K562 (cell line): ENCODE measurements at regions not wholly inside any gene's neighbourhood (a gene's known extent, or its start where the extent isn't known, plus 50 kb on each side); places are given as distances from the start of the nearest gene placed in this dataset.

ENCODE experiments used
- ATAC-seq: fragments of 200-7000 bp; cut with Tn5 transposase; 3 replicates; pipeline ENCODE4 v1.9.1; 2020; ENCODE audit warnings: moderate library complexity
- BruUV-seq: library from RNA; stranded (reverse); fragments of 400-500 nt; replicated peaks from 2 replicates; lab custom pipeline; 2021; lab: Mats Ljungman, UMichigan
- CTCF ChIA-PET: fragments of 300-600 bp; formaldehyde crosslinking; extraction: SDS; loops from one replicate; lab custom pipeline; 2021; ENCODE audit warnings: low intra/inter-chr PET ratio; lab: Yijun Ruan, JAX
- POLR2A ChIA-PET: fragments of 300-600, 350-650 bp; sonication (Branson Sonifier 250); formaldehyde crosslinking; extraction: SDS; loops from one replicate; lab custom pipeline; 2021; ENCODE audit warnings: antibody characterized with exemption, inconsistent platforms; lab: Yijun Ruan, JAX
- DNase-seq, 4 experiments: peaks; one replicate each; pipeline versions ENCODE4 v3.0.0 to v3.0.0-alpha.2; 2011 to 2018; ENCODE audit warnings: low spot score in 3 of 4, mixed read lengths in 3 of 4; ENCODE audit errors: extremely low read depth in 1 of 4
- FAIRE-seq: peaks from 2 replicates; lab custom pipeline; 2011; peaks lifted over from hg19 to GRCh38; lab: Jason Lieb, UNC
- H2AFZ ChIP-seq: 2 replicates; pipeline ENCODE4 v1.6.0; 2011; ENCODE audit warnings: low read depth, low read length, control low read depth, inconsistent platforms
- H3K27ac ChIP-seq: fragments of 200-600 bp; 3 replicates; pipeline ENCODE4 v1.8.0; 2011; ENCODE audit warnings: low read depth, mild to moderate bottlenecking, control low read depth, inconsistent platforms, low read length, moderate library complexity, mixed read lengths; ENCODE audit errors: extremely low read depth
- H3K27me3 ChIP-seq, 2 experiments: fragments of 300-600 bp in 1 of 2; 2 replicates in 1 of 2; 3 replicates in 1 of 2; pipeline versions ENCODE4 v1.6.0 to v1.8.0; 2011; ENCODE audit warnings: inconsistent platforms in 2 of 2, low read length in 2 of 2, mild to moderate bottlenecking in 1 of 2, mixed read lengths in 1 of 2, moderate library complexity in 1 of 2; ENCODE audit not compliant: control insufficient read depth in 2 of 2, insufficient read depth in 2 of 2
- H3K36me3 ChIP-seq: fragments of 300-600 bp; 3 replicates; pipeline ENCODE4 v1.8.0; 2011; ENCODE audit warnings: mild to moderate bottlenecking, low read length, inconsistent platforms; ENCODE audit not compliant: control insufficient read depth, insufficient read depth
- H3K4me1 ChIP-seq, 2 experiments: fragments of 200-600 bp in 1 of 2; replicated peaks in 1 of 2; 2 replicates in 1 of 2; 3 replicates in 1 of 2; pipeline versions ENCODE4 v1.5.1 to v1.8.0; 2011; ENCODE audit warnings: inconsistent platforms in 2 of 2, low read length in 2 of 2, mild to moderate bottlenecking in 1 of 2, mixed read lengths in 1 of 2, moderate library complexity in 1 of 2; ENCODE audit not compliant: control insufficient read depth in 2 of 2, insufficient read depth in 2 of 2
- H3K4me2 ChIP-seq: 2 replicates; pipeline ENCODE4 v1.6.1; 2011; ENCODE audit warnings: low read length, control low read depth, inconsistent platforms, mixed read lengths; ENCODE audit not compliant: insufficient read depth
- H3K4me3 ChIP-seq: fragments of 200-600 bp; sonication (generic), shearing (Covaris generic); 2 replicates; pipeline ENCODE4 v1.5.1; 2016; ENCODE audit warnings: control low read depth, inconsistent platforms
- H3K79me2 ChIP-seq: fragments of 200-600 bp; 3 replicates; pipeline ENCODE4 v1.8.0; 2011; ENCODE audit warnings: low read length, inconsistent platforms; ENCODE audit not compliant: control insufficient read depth, insufficient read depth
- H3K9ac ChIP-seq, 2 experiments: 2 replicates each; pipeline versions ENCODE4 v1.6.0 to v1.6.1; 2011; ENCODE audit warnings: low read depth in 2 of 2, low read length in 2 of 2, control low read depth in 1 of 2, inconsistent platforms in 1 of 2, mild to moderate bottlenecking in 1 of 2, mixed read lengths in 1 of 2; ENCODE audit not compliant: insufficient read depth in 1 of 2
- H3K9me1 ChIP-seq: one replicate; pipeline ENCODE4 v1.6.0; 2011; ENCODE audit warnings: inconsistent platforms, mild to moderate bottlenecking, low read length, moderate library complexity; ENCODE audit not compliant: control insufficient read depth, insufficient read depth
- H3K9me3 ChIP-seq: replicated peaks from 2 replicates; pipeline ENCODE4 v1.5.1; 2011; ENCODE audit warnings: low read depth, low read length, inconsistent platforms; ENCODE audit not compliant: control insufficient read depth, insufficient read depth
- H4K20me1 ChIP-seq: replicated peaks from 2 replicates; pipeline ENCODE4 v1.6.1; 2011; ENCODE audit warnings: low read length, inconsistent platforms, mixed read lengths; ENCODE audit not compliant: control insufficient read depth, insufficient read depth
- ATF7 ChIP-seq: fragments of 450-650 bp; IDR thresholded peaks from 2 replicates; pipeline ENCODE4 v1.7.1; 2014; ENCODE audit warnings: mild to moderate bottlenecking, moderate library complexity
- EP400 ChIP-seq: fragments of 450-650 bp; IDR thresholded peaks from 2 replicates; pipeline ENCODE4 v1.6.1; 2017; ENCODE audit warnings: antibody characterized with exemption, mild to moderate bottlenecking, moderate library complexity
- ETV1 ChIP-seq: fragments of 450-650 bp; conservative IDR thresholded peaks from 2 replicates; pipeline ENCODE4 v1.6.1; 2016; ENCODE audit warnings: missing genetic modification characterization, control low read depth, low read depth, missing compliant biosample characterization
- FOXJ2 ChIP-seq: fragments of 200-800 bp; sonication (Bioruptor generic); IDR thresholded peaks from 2 replicates; pipeline ENCODE4 v1.6.1; 2016; ENCODE audit warnings: missing genetic modification characterization, missing compliant biosample characterization
- MCM5 ChIP-seq: fragments of 450-650 bp; IDR thresholded peaks from 2 replicates; pipeline ENCODE4 v1.6.1; 2016; ENCODE audit warnings: low read depth
- MTF1 ChIP-seq: fragments of 250-450 bp; sonication (Bioruptor Pico); IDR thresholded peaks from 2 replicates; pipeline ENCODE4 v1.9.0; 2021; ENCODE audit warnings: moderate library complexity, mild to moderate bottlenecking, inconsistent platforms, borderline replicate concordance
- MYBL2 ChIP-seq, 2 experiments: fragments of 450-650 bp in 1 of 2; sonication (generic) in 1 of 2; formaldehyde crosslinking in 1 of 2; IDR thresholded peaks; 2 replicates each; pipeline versions ENCODE4 v1.6.1 to v1.8.1; 2017 to 2022; ENCODE audit warnings: borderline replicate concordance in 1 of 2, inconsistent platforms in 1 of 2, low read depth in 1 of 2, mild to moderate bottlenecking in 1 of 2, missing genetic modification reagents in 1 of 2, moderate library complexity in 1 of 2
- SMARCE1 ChIP-seq: fragments of 450-650 bp; IDR thresholded peaks from 2 replicates; pipeline ENCODE4 v1.7.1; 2016; ENCODE audit warnings: mild to moderate bottlenecking
- TEAD2 ChIP-seq: fragments of 450-650 bp; IDR thresholded peaks from 2 replicates; pipeline ENCODE4 v1.6.1; 2016; ENCODE audit warnings: missing genetic modification characterization, control low read depth, missing compliant biosample characterization
- ZBTB8A ChIP-seq: fragments of 450-650 bp; IDR thresholded peaks from 2 replicates; pipeline ENCODE4 v1.6.1; 2018; ENCODE audit warnings: mild to moderate bottlenecking, moderate library complexity; ENCODE audit not compliant: partially characterized antibody
- ZNF24 ChIP-seq: fragments of 450-650 bp; IDR thresholded peaks from 2 replicates; pipeline ENCODE4 v1.6.1; 2016
- WGBS: fragments of 100-300 bp; shearing (Covaris generic); methylation state at CpG from one replicate; pipeline ENCODE4 v1.1.6; 2016; ENCODE audit warnings: low coverage, mixed read lengths; ENCODE audit not compliant: insufficient coverage; ENCODE audit errors: missing lambda C conversion rate; 5-methylcytosine and 5-hydroxymethylcytosine counted together
- in situ Hi-C: fragments of 300-500 bp; cut with MboI; formaldehyde crosslinking; loops from 4 replicates; pipeline ENCODE4 v1.15.0; 2018; ENCODE audit warnings: inconsistent platforms, mixed read lengths
- intact Hi-C: fragments of 100-400 bp; cut with micrococcal nuclease; formaldehyde crosslinking; loops from 2 replicates; pipeline ENCODE4 v1.14.2; 2022
- TF ChIP-seq, protein P1 (sequence below), 2 experiments: fragments of 450-650 bp; conservative IDR thresholded peaks; 2 replicates each; pipeline ENCODE4 v1.6.1; 2017; ENCODE audit warnings: mild to moderate bottlenecking in 2 of 2, moderate library complexity in 2 of 2
- TF ChIP-seq, protein P2 (sequence below), 2 experiments: fragments of 450-650 bp in 1 of 2; sonication (generic) in 1 of 2; formaldehyde crosslinking in 1 of 2; IDR thresholded peaks in 1 of 2; conservative IDR thresholded peaks in 1 of 2; 2 replicates each; pipeline versions ENCODE4 v1.6.1 to v1.8.1; 2016 to 2023; ENCODE audit warnings: mild to moderate bottlenecking in 2 of 2, moderate library complexity in 2 of 2, inconsistent platforms in 1 of 2, missing genetic modification reagents in 1 of 2
- TF ChIP-seq, protein P3 (sequence below): fragments of 450-650 bp; conservative IDR thresholded peaks from 2 replicates; pipeline ENCODE4 v1.6.1; 2016; ENCODE audit warnings: missing genetic modification characterization, low read depth, mild to moderate bottlenecking, control low read depth, missing compliant biosample characterization
- TF ChIP-seq, protein P4 (sequence below): fragments of 450-650 bp; IDR thresholded peaks from 2 replicates; pipeline ENCODE4 v1.6.1; 2016; ENCODE audit warnings: mild to moderate bottlenecking

DNA sequence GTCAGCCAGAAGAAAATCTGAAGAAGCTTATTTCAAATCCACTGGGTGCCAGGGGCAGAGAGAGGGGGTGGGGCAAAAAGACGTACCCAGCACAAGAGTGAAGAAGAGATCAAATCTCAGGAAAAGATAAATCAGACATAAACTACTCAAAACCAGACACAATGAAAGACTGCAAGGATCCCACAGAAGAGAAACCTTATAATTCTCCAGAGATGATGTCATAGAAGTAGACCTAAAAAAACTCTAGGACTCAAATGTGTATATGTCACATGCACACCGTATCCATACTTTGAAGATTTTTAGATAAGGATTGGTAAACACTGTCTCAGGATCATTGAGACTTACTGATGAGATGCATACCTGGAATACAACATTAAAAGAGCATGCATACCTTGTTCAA is 98.5 kb upstream of the PIK3CG start:
- in situ Hi-C loops (no loop called here), intact Hi-C loops (no loop called here)
- Histone ChIP-seq H4K20me1 (no peaks in the 10 kb centered on the region), H3K9me1 (no peaks in the 10 kb centered on the region), H3K27me3 (no peaks in the 10 kb centered on the region), H3K9me3 (no peaks in the 10 kb centered on the region), H3K36me3 (no peaks in the 10 kb centered on the region), H3K79me2 (no peaks in the 10 kb centered on the region), H2AFZ (no peak overlapping the region), H3K4me2 (no peak overlapping the region), H3K9ac (no peak overlapping the region), H3K4me1 (peaks cover 1 to 18% of the 10 kb centered on the region in 2 experiments; a peak in 4 of 5 replicates), H3K27ac (no peak overlapping the region), H3K4me3 (no peak overlapping the region)
- CTCF ChIA-PET, result no interaction called here
- FAIRE-seq (no peak), DNase-seq (no peak), ATAC-seq (no peak)
- BruUV-seq, result no TSS peak
- POLR2A ChIA-PET, result interaction anchor here (0.6 to 5.4 kb wide), 6 partner anchors 8 to 182 kb away, joined by 3 to 37 read pairs (median 10); no protein-coding TSS in a partner anchor
- 13% methylated on average over 2 of the region's 2 CpGs for WGBS
- TF ChIP-seq FOXJ2 (tag) (peak; percentile 82), EP400 (0 out of 2 replicates have a peak, but pooled peaks have one; percentile 20), ZBTB8A (peak; percentile 13), SMARCE1 (0 out of 2 replicates have a peak, but pooled peaks have one; percentile 11), ETV1 (no peak), TEAD2 (tag) (no peak), MTF1 (CRISPR knock-in tag) (no peak), MYBL2 (IDR thresholded peaks at IDR 0.05; ENCODE audit: low read depth) (peak; percentile 44), MYBL2 (CRISPR knock-in tag; IDR thresholded peaks at IDR 0.05; ENCODE audit: borderline replicate concordance) (no peak), MCM5 (no peak), ZNF24 (no peak), ATF7 (peak; percentile 90)
- TF ChIP-seq, protein P1, sequence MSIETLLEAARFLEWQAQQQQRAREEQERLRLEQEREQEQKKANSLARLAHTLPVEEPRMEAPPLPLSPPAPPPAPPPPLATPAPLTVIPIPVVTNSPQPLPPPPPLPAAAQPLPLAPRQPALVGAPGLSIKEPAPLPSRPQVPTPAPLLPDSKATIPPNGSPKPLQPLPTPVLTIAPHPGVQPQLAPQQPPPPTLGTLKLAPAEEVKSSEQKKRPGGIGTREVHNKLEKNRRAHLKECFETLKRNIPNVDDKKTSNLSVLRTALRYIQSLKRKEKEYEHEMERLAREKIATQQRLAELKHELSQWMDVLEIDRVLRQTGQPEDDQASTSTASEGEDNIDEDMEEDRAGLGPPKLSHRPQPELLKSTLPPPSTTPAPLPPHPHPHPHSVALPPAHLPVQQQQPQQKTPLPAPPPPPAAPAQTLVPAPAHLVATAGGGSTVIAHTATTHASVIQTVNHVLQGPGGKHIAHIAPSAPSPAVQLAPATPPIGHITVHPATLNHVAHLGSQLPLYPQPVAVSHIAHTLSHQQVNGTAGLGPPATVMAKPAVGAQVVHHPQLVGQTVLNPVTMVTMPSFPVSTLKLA (conservative IDR thresholded peaks at IDR 0.05), result 0 out of 4 replicates have a peak, but pooled peaks of 1 of the 2 experiments have one; percentile 31
- TF ChIP-seq, protein P2, sequence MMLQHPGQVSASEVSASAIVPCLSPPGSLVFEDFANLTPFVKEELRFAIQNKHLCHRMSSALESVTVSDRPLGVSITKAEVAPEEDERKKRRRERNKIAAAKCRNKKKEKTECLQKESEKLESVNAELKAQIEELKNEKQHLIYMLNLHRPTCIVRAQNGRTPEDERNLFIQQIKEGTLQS (IDR thresholded peaks at IDR 0.05), result peak; percentile 83
- TF ChIP-seq, protein P2 (CRISPR knock-in tag; conservative IDR thresholded peaks at IDR 0.05), result no peak
- TF ChIP-seq, protein P3, sequence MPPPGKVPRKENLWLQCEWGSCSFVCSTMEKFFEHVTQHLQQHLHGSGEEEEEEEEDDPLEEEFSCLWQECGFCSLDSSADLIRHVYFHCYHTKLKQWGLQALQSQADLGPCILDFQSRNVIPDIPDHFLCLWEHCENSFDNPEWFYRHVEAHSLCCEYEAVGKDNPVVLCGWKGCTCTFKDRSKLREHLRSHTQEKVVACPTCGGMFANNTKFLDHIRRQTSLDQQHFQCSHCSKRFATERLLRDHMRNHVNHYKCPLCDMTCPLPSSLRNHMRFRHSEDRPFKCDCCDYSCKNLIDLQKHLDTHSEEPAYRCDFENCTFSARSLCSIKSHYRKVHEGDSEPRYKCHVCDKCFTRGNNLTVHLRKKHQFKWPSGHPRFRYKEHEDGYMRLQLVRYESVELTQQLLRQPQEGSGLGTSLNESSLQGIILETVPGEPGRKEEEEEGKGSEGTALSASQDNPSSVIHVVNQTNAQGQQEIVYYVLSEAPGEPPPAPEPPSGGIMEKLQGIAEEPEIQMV (tag), result no peak
- TF ChIP-seq, protein P4, sequence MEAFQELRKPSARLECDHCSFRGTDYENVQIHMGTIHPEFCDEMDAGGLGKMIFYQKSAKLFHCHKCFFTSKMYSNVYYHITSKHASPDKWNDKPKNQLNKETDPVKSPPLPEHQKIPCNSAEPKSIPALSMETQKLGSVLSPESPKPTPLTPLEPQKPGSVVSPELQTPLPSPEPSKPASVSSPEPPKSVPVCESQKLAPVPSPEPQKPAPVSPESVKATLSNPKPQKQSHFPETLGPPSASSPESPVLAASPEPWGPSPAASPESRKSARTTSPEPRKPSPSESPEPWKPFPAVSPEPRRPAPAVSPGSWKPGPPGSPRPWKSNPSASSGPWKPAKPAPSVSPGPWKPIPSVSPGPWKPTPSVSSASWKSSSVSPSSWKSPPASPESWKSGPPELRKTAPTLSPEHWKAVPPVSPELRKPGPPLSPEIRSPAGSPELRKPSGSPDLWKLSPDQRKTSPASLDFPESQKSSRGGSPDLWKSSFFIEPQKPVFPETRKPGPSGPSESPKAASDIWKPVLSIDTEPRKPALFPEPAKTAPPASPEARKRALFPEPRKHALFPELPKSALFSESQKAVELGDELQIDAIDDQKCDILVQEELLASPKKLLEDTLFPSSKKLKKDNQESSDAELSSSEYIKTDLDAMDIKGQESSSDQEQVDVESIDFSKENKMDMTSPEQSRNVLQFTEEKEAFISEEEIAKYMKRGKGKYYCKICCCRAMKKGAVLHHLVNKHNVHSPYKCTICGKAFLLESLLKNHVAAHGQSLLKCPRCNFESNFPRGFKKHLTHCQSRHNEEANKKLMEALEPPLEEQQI, result 0 out of 2 replicates have a peak, but pooled peaks have one; percentile 34
